Sigmoid colon (tissue), 6 donors: ENCODE measurements at regions not wholly inside any gene's neighbourhood (a gene's known extent, or its start where the extent isn't known, plus 50 kb on each side); places are given as distances from the start of the nearest gene placed in this dataset.

Experiments
- DNase-seq: peaks from one replicate; pipeline ENCODE4 v3.0.0-alpha.2; 2019
- H3K27ac ChIP-seq, 4 donors: fragments of 200-600 bp; sonication (generic); one replicate each; pipeline ENCODE4 v1.5.1; 2016 to 2019; ENCODE audit warnings: mild to moderate bottlenecking in 1 of 4
- H3K27me3 ChIP-seq, 3 donors: fragments of 200-600 bp; sonication (generic); one replicate each; pipeline ENCODE4 v1.5.1; 2019; ENCODE audit warnings: mild to moderate bottlenecking in 1 of 3
- H3K36me3 ChIP-seq, 4 donors: fragments of 200-600 bp; sonication (generic); one replicate each; pipeline ENCODE4 v1.5.1; 2016 to 2019
- H3K4me1 ChIP-seq, 4 donors: fragments of 200-600 bp; sonication (generic); one replicate each; pipeline ENCODE4 v1.5.1; 2017 to 2019
- H3K4me3 ChIP-seq, 4 donors: fragments of 200-600 bp; sonication (generic); one replicate each; pipeline ENCODE4 v1.5.1; 2017 to 2019; ENCODE audit warnings: mild to moderate bottlenecking in 2 of 4, moderate library complexity in 1 of 4
- H3K9me3 ChIP-seq, 4 donors: fragments of 200-600 bp in 3 of 4; sonication (generic) in 3 of 4; one replicate each; pipeline versions ENCODE4 v1.5.1 to v1.6.1; 2013 to 2019
- EP300 ChIP-seq, 4 donors: sonication (generic); formaldehyde crosslinking; IDR thresholded peaks; one replicate each; pipeline ENCODE4 v1.6.1; 2017; ENCODE audit warnings: antibody characterized with exemption in 4 of 4
- POLR2A ChIP-seq, 2 donors: fragments of 450-650 bp; IDR thresholded peaks; one replicate each; pipeline ENCODE4 v1.6.1; 2016; ENCODE audit warnings: antibody characterized with exemption in 2 of 2, mild to moderate bottlenecking in 2 of 2, moderate library complexity in 2 of 2
- POLR2AphosphoS5 ChIP-seq, 4 donors: sonication (generic); formaldehyde crosslinking; IDR thresholded peaks; one replicate each; pipeline ENCODE4 v1.6.1; 2017; ENCODE audit warnings: antibody characterized with exemption in 4 of 4
- WGBS, 2 donors: extraction: QIAGEN DNeasy Blood & Tissue Kit; methylation state at CpG; one replicate each; pipeline ENCODE4 v1.1.7; 2013; 5-methylcytosine and 5-hydroxymethylcytosine counted together
- intact Hi-C: fragments of 100-400 bp; cut with DNase I; formaldehyde crosslinking; loops from one replicate; pipeline ENCODE4 v1.15.1; 2023
- TF ChIP-seq, protein P1 (sequence below), 4 experiments: fragments of 450-650 bp in 3 of 4; fragments of 200-600 bp in 1 of 4; IDR thresholded peaks; one replicate each; pipeline ENCODE4 v1.5.1; 2016 to 2019; ENCODE audit warnings: antibody characterized with exemption in 4 of 4, mild to moderate bottlenecking in 3 of 4, moderate library complexity in 2 of 4
- donor health status: healthy with polysubstance abuse.
- donor health status: healthy.

DNA sequence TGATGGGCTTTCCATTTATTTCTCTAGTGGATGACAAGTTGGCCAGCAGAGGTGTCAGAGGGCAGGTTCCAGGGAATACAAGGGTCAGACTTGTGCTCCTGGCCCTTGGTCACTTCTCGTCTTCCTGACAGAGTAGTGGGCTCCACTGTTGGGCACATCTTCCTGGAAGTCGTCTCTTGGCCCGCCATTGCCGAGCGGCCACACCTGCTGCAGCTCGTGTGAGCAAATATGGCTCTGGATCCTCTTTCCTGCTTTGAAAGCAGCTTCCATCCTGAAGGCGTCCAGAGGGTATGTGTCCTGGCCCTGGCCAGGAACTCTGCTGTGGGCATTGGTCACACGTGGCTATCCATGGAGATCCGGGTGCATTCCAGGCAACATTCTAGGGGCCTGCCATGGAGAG, 100.2 kb downstream of the SNRPN start:
- TF ChIP-seq POLR2A (IDR thresholded peaks at IDR 0.05) (no peak), POLR2AphosphoS5 (IDR thresholded peaks at IDR 0.05) (no peak), EP300 (IDR thresholded peaks at IDR 0.05) (no peak)
- TF ChIP-seq, protein P1, sequence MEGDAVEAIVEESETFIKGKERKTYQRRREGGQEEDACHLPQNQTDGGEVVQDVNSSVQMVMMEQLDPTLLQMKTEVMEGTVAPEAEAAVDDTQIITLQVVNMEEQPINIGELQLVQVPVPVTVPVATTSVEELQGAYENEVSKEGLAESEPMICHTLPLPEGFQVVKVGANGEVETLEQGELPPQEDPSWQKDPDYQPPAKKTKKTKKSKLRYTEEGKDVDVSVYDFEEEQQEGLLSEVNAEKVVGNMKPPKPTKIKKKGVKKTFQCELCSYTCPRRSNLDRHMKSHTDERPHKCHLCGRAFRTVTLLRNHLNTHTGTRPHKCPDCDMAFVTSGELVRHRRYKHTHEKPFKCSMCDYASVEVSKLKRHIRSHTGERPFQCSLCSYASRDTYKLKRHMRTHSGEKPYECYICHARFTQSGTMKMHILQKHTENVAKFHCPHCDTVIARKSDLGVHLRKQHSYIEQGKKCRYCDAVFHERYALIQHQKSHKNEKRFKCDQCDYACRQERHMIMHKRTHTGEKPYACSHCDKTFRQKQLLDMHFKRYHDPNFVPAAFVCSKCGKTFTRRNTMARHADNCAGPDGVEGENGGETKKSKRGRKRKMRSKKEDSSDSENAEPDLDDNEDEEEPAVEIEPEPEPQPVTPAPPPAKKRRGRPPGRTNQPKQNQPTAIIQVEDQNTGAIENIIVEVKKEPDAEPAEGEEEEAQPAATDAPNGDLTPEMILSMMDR (IDR thresholded peaks at IDR 0.05): no peak
- H3K36me3 ChIP-seq: peaks cover 54 to 98% (median 95%) of the 10 kb centered on the region in 4 donors
- H3K27ac ChIP-seq: no peak overlapping the region
- no peaks in the 10 kb centered on the region for H3K27me3 ChIP-seq
- H3K4me3 ChIP-seq: no peak overlapping the region
- no peaks in the 10 kb centered on the region for H3K4me1 ChIP-seq
- intact Hi-C loops: no loop called here
- no peak for DNase-seq
- H3K9me3 ChIP-seq: peaks cover 77 to 100% (median 97%) of the 10 kb centered on the region in 4 donors
- 92 to 93% methylated on average over 9 of the region's 9 CpGs for WGBS, 2 donors

DNA sequence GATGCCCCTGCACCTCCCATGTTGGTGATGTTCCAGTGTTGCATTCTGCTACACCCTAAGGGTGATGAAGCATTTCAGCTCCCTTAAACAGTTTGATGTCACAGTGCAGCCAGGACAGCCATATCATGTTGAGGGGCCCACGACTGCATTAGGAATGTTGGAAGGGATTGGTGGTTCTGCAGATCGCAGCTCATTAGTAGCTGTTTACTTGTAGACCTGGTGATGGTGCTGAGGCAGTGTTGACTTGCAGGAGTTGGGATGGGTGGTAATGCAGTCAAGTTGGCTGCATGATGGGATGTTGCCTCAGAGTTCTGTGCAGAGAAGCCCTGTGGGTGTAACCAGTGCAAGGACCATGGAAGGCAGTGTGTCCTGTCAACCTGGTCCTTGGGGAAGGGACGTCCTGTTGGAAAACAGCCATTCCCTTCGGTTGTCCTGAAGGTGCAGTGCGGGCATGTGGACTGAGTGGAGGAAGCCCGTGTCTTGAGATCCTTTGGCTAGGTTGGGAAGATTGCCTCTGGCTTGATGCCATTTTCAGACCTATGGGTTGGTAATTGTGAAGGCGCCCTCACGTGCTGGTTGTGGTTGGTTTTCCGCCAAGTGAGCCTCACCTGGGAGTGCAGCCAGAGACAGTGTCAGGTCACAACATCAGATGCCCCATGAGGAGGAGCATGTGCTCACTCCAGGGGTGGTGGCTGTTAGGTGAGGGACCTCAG, 100.7 kb downstream of the SNRPN start:
- peaks cover 78 to 100% (median 97%) of the 10 kb centered on the region in 4 donors for H3K9me3 ChIP-seq
- H3K4me1 ChIP-seq: no peaks in the 10 kb centered on the region
- peaks cover 56 to 99% (median 95%) of the 10 kb centered on the region in 4 donors for H3K36me3 ChIP-seq
- H3K4me3 ChIP-seq: no peak overlapping the region
- 92 to 94% methylated on average over 9 of the region's 9 CpGs for WGBS, 2 donors
- H3K27me3 ChIP-seq: no peaks in the 10 kb centered on the region
- DNase-seq: no peak
- intact Hi-C loops: no loop called here
- TF ChIP-seq POLR2A (IDR thresholded peaks at IDR 0.05): no peak
- TF ChIP-seq, protein P1 (IDR thresholded peaks at IDR 0.05): no peak
- H3K27ac ChIP-seq: no peak overlapping the region

DNA sequence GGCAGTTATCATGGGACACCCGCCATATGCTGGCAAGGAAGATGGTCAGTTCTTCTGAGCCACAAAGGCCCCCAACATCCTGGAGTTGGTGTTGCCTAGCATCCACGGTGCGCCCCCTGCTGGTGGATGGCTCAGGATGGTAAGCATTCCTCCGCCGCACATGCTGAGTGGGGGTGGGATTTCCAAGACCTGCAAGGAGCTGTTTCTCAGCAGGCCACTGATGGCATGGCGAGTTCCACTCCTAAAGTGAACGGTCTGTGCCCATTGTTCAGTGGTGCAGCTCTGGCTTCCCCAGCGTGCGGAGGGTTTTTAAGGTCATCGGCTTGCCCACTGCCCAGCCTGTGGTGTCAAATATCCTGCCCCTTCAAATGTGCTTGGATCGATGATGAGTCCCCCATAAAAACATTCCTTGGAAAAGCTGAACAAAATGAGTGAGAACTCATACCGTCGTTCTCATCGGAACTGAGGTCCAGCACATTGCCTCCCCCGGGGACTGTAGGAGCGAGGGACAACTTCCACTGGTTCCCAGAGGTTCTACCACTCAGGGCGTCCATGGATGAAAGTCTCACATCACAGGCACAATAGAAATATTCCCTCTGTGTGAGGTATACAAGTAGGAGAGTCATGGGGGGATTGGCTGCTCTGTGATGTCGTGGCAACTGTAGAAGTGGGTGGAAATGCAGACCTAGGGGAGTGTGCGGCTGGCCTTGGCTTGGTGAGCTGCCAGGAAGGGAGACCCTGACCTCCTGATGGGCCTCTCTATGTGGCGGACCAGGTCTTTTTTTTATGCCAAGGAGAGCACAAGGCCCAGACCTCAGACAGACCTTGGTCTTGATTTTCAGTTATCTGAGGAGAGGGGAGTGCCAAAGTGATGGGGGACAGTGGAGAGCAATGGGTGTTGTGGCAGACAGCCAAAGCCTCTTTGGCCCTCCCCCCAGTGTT, 102.0 kb downstream of the SNRPN start:
- DNase-seq: no peak
- intact Hi-C loops: no loop called here
- Histone ChIP-seq H3K4me1 (no peaks in the 10 kb centered on the region), H3K36me3 (peaks cover 69 to 100% (median 97%) of the 10 kb centered on the region in 4 donors), H3K27ac (no peak overlapping the region), H3K4me3 (no peak overlapping the region), H3K27me3 (no peaks in the 10 kb centered on the region), H3K9me3 (peaks cover 81 to 100% (median 97%) of the 10 kb centered on the region in 4 donors)
- WGBS, 2 donors: 88 to 94% methylated on average over 20 of the region's 20 CpGs
- TF ChIP-seq EP300 (IDR thresholded peaks at IDR 0.05) (no peak), POLR2A (IDR thresholded peaks at IDR 0.05) (no peak), POLR2AphosphoS5 (IDR thresholded peaks at IDR 0.05) (no peak)
- TF ChIP-seq, protein P1 (IDR thresholded peaks at IDR 0.05): no peak

DNA sequence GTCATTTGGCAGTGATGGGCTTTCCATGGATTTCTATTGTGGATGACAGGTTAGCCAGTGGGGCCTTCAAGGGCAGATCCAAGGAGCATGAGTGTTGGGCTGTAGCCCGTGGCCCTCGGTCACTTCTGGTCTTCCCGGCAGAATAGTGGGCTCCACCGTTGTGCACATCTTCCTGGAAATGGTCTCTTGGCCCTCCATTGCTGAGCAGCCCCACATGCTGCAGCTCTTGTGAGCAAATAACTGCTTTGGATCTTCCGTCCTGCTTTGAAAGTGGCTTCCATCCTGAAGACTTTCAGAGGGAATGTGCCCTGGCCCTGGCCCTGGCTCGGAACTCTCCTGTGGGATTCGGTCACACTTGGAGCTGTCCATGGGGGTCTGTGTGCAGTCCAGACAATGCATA, 102.8 kb downstream of the SNRPN start:
- no peak overlapping the region for H3K4me3 ChIP-seq
- WGBS, 2 donors: 95 to 96% methylated on average over 7 of the region's 7 CpGs
- H3K36me3 ChIP-seq: peaks cover 69 to 100% (median 95%) of the 10 kb centered on the region in 4 donors
- no peak for DNase-seq
- TF ChIP-seq EP300 (IDR thresholded peaks at IDR 0.05) (no peak), POLR2A (IDR thresholded peaks at IDR 0.05) (no peak), POLR2AphosphoS5 (IDR thresholded peaks at IDR 0.05) (no peak)
- TF ChIP-seq, protein P1 (IDR thresholded peaks at IDR 0.05): no peak
- no peak overlapping the region for H3K27ac ChIP-seq
- H3K4me1 ChIP-seq: no peaks in the 10 kb centered on the region
- peaks cover 79 to 100% (median 96%) of the 10 kb centered on the region in 4 donors for H3K9me3 ChIP-seq
- H3K27me3 ChIP-seq: no peaks in the 10 kb centered on the region
- intact Hi-C loops: no loop called here
